ENCODE measurements at regions not wholly inside any gene's neighbourhood (a gene's known extent, or its start where the extent isn't known, plus 50 kb on each side); places are given as distances from the start of the nearest gene placed in this dataset.
"Not testable (repeated sequence)": the region's sequence is repeated elsewhere in the genome, so short reads cannot be mapped to it uniquely, and the experiment has no call there.

- Histone ChIP-seq H3K36me3 (ENCODE audit: control insufficient read depth in 1 of 2, insufficient read depth in 2 of 2, low read length in 1 of 2) (no peaks in the 10 kb centered on the region), H3K4me3 (ENCODE audit: low read length in 2 of 2) (no peak overlapping the region), H3K27ac (ENCODE audit: low read depth in 1 of 2, low read length in 2 of 2) (no peak overlapping the region), H3K27me3 (ENCODE audit: control insufficient read depth in 1 of 2, insufficient read depth in 2 of 2, low read length in 1 of 2) (no peaks in the 10 kb centered on the region), H3K4me1 (ENCODE audit: control insufficient read depth in 1 of 2, insufficient read depth in 2 of 2, low read length in 2 of 2) (no peaks in the 10 kb centered on the region), H3K9me3 (ENCODE audit: control insufficient read depth, low read length) (peaks cover 2% of the 10 kb centered on the region)
- WGBS, 2 donors, result 98 to 100% methylated on average over 1 of the region's 1 CpG
- DNase-seq (no peak), ATAC-seq (ENCODE audit: low FRiP score) (no peak)
- intact Hi-C loops (cut with DNase I), result no loop called here
These were observed 645.9 kb downstream of the ANKRD50 start for GRCh38 chr4:124066595-124066994.

GRCh38 chr4:124067046-124067445 lies 645.5 kb downstream of the ANKRD50 start:
- Histone ChIP-seq H3K9me3 (ENCODE audit: control insufficient read depth, low read length) (peaks cover 2% of the 10 kb centered on the region), H3K27me3 (ENCODE audit: control insufficient read depth in 1 of 2, insufficient read depth in 2 of 2, low read length in 1 of 2) (no peaks in the 10 kb centered on the region), H3K27ac (ENCODE audit: low read depth in 1 of 2, low read length in 2 of 2) (no peak overlapping the region), H3K4me1 (ENCODE audit: control insufficient read depth in 1 of 2, insufficient read depth in 2 of 2, low read length in 2 of 2) (no peaks in the 10 kb centered on the region), H3K36me3 (ENCODE audit: control insufficient read depth in 1 of 2, insufficient read depth in 2 of 2, low read length in 1 of 2) (no peaks in the 10 kb centered on the region), H3K4me3 (ENCODE audit: low read length in 2 of 2) (no peak overlapping the region)
- 55 to 69% methylated on average over 2 of the region's 2 CpGs for WGBS, 2 donors
- intact Hi-C loops (cut with DNase I), result no loop called here
- ATAC-seq (ENCODE audit: low FRiP score) (no peak), DNase-seq (no peak)

DNA sequence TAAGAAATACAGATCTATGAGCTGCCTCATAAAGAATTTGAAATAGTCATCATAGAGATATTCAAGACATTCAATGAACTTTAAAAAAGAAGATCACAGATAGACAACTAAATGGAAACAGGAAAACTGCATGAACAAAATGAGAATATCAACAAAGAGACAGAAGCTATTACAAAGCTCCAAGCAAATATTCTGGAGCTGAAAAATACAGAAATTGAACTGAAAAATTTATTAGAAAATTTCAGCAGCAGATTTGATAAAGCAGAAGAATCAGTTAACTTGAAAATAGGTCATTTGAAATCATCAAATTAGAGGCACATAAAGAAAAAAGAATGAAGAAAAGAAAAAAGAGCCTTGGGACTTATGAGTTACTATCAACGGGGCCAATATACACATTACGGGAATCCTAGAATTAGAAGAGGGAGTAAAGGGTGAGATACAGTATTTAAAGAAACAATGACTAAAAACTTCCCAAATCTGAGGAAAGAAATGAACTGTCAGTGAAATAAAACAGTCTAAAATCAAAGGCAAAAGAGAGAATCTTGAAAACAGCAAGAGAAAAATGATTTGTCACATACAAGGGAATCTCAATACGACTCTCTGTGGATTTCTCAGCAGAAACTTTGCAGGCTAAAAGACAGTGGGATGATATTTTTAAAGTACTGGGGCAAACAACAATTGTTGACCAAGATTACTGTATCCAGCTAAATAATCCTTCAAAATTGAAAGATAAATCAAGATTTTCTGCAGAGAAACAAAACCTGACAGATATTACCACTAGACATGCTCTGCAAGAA lies 641.6 kb downstream of the ANKRD50 start:
- intact Hi-C loops (cut with DNase I), result no loop called here
- no peak for ATAC-seq (ENCODE audit: low FRiP score)

DNA sequence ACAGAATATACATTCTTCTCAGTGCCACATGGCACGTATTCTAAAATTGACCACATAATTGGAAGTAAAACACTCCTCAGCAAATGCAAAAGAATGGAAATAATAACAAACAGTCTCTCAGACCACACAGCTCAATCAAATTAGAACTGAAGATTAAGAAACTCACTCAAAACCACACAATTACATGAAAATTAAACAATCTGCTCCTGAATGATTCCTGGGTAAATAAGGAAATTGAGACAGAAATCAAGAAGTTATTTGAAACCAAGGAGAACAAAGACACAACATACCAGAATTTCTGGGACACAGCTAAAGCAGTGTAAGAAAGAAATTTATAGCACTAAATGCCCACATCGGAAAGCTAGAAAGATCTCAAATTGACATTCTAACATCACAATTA lies 637.3 kb downstream of the ANKRD50 start:
- H3K9me3 ChIP-seq (ENCODE audit: control insufficient read depth, low read length); DNase-seq; intact Hi-C loops (cut with DNase I); H3K4me3 ChIP-seq (ENCODE audit: low read length in 2 of 2); H3K27me3 ChIP-seq (ENCODE audit: control insufficient read depth in 1 of 2, insufficient read depth in 2 of 2, low read length in 1 of 2); H3K27ac ChIP-seq (ENCODE audit: low read depth in 1 of 2, low read length in 2 of 2); H3K36me3 ChIP-seq (ENCODE audit: control insufficient read depth in 1 of 2, insufficient read depth in 2 of 2, low read length in 1 of 2); H3K4me1 ChIP-seq (ENCODE audit: control insufficient read depth in 1 of 2, insufficient read depth in 2 of 2, low read length in 2 of 2); ATAC-seq (ENCODE audit: low FRiP score): not testable (repeated sequence)
- WGBS, 2 donors, result 75 to 93% methylated on average over 2 of the region's 2 CpGs

More for the DNA sequence above, 641.6 kb downstream of the ANKRD50 start:
- no peak for DNase-seq
- Histone ChIP-seq H3K36me3 (ENCODE audit: control insufficient read depth in 1 of 2, insufficient read depth in 2 of 2, low read length in 1 of 2) (peaks cover 0 to 2% of the 10 kb centered on the region in 2 donors), H3K9me3 (ENCODE audit: control insufficient read depth, low read length) (peaks cover 4% of the 10 kb centered on the region), H3K4me3 (ENCODE audit: low read length in 2 of 2) (no peak overlapping the region), H3K27me3 (ENCODE audit: control insufficient read depth in 1 of 2, insufficient read depth in 2 of 2, low read length in 1 of 2) (no peaks in the 10 kb centered on the region), H3K27ac (ENCODE audit: low read depth in 1 of 2, low read length in 2 of 2) (no peak overlapping the region), H3K4me1 (ENCODE audit: control insufficient read depth in 1 of 2, insufficient read depth in 2 of 2, low read length in 2 of 2) (no peaks in the 10 kb centered on the region)
- 93 to 94% methylated on average over 3 of the region's 3 CpGs for WGBS, 2 donors

DNA sequence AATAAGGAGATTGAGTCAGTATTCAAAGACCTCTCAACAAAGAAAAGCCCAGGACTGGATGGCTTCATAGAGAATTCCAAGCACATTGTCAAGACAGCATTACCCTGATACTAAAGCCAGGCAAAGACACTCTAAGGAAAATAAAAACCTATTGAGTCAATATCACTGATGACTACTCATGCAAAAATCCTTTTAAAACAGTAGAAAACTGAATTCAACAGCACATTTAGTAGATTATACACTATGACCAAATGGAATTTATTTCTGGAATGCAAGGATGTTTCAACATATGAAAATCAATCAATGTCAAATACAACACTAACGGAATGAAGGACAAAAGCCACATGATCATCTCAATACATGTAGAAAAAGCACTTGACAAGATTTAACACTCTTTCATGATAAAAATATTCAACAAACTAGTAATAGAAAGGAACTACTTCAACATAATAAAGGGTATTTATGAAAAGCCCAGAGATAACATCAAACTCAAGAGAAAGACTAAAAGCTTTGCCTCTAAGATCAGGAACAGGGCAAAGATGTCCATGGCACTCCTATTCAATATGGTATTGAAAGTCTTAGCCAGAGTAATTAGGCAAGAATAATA lies 633.3 kb downstream of the ANKRD50 start:
- no peaks in the 10 kb centered on the region for H3K9me3 ChIP-seq (ENCODE audit: control insufficient read depth, low read length)
- H3K36me3 ChIP-seq (ENCODE audit: control insufficient read depth in 1 of 2, insufficient read depth in 2 of 2, low read length in 1 of 2), result no peaks in the 10 kb centered on the region
- no peaks in the 10 kb centered on the region for H3K4me1 ChIP-seq (ENCODE audit: control insufficient read depth in 1 of 2, insufficient read depth in 2 of 2, low read length in 2 of 2)
- WGBS, 2 donors, result 50 to 54% methylated on average over 1 of the region's 1 CpG
- H3K27me3 ChIP-seq (ENCODE audit: control insufficient read depth in 1 of 2, insufficient read depth in 2 of 2, low read length in 1 of 2), result no peaks in the 10 kb centered on the region
- intact Hi-C loops (cut with DNase I), result no loop called here
- H3K4me3 ChIP-seq (ENCODE audit: low read length in 2 of 2), result no peak overlapping the region
- H3K27ac ChIP-seq (ENCODE audit: low read depth in 1 of 2, low read length in 2 of 2), result no peak overlapping the region
- DNase-seq (no peak), ATAC-seq (ENCODE audit: low FRiP score) (no peak)

- intact Hi-C loops (cut with DNase I), result no loop called here
- H3K4me1 ChIP-seq (ENCODE audit: control insufficient read depth in 1 of 2, insufficient read depth in 2 of 2, low read length in 2 of 2), result no peaks in the 10 kb centered on the region
- ATAC-seq (ENCODE audit: low FRiP score), result no peak
- DNase-seq, result no peak
- no peaks in the 10 kb centered on the region for H3K36me3 ChIP-seq (ENCODE audit: control insufficient read depth in 1 of 2, insufficient read depth in 2 of 2, low read length in 1 of 2)
- H3K4me3 ChIP-seq (ENCODE audit: low read length in 2 of 2), result no peak overlapping the region
- H3K9me3 ChIP-seq (ENCODE audit: control insufficient read depth, low read length), result no peaks in the 10 kb centered on the region
- no peak overlapping the region for H3K27ac ChIP-seq (ENCODE audit: low read depth in 1 of 2, low read length in 2 of 2)
- WGBS, 2 donors, result 46 to 59% methylated on average over 4 of the region's 4 CpGs
- H3K27me3 ChIP-seq (ENCODE audit: control insufficient read depth in 1 of 2, insufficient read depth in 2 of 2, low read length in 1 of 2), result no peaks in the 10 kb centered on the region
These were observed 628.8 kb downstream of the ANKRD50 start for GRCh38 chr4:124083711-124084110.

DNA sequence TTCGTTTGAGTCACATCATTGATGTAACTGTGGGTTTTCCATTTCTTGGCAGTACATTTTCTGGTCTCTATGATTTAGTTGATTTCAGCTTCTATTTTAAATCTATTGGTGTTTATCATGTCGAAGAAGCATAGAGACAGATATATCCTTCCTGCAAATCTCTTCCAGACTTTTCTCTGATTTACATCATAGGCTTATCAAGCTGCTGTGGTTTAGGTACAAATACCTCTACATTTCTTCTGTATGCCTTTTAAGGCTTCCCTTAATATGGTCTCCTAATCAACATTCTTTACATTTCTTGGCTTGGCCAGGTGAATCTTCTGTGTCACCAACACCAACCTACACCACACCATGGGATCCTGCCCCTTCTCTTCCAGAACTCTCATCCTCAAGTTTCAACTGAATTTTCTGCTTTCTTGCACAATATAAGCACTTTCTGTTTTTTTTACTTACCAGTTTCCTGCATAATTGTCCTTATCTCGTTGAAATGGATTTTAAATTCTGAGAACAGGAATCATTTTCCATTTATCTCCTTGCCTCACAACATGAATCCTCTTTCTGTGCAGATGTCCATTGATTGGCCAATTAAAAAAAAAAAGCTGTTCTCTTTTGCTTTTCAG lies 626.9 kb downstream of the ANKRD50 start:
- no peak for DNase-seq
- intact Hi-C loops (cut with DNase I), result no loop called here
- WGBS, 2 donors, result 76 to 78% methylated on average over 3 of the region's 3 CpGs
- Histone ChIP-seq H3K27me3 (ENCODE audit: control insufficient read depth in 1 of 2, insufficient read depth in 2 of 2, low read length in 1 of 2) (no peaks in the 10 kb centered on the region), H3K36me3 (ENCODE audit: control insufficient read depth in 1 of 2, insufficient read depth in 2 of 2, low read length in 1 of 2) (no peaks in the 10 kb centered on the region), H3K4me3 (ENCODE audit: low read length in 2 of 2) (no peak overlapping the region), H3K27ac (ENCODE audit: low read depth in 1 of 2, low read length in 2 of 2) (no peak overlapping the region), H3K9me3 (ENCODE audit: control insufficient read depth, low read length) (no peaks in the 10 kb centered on the region), H3K4me1 (ENCODE audit: control insufficient read depth in 1 of 2, insufficient read depth in 2 of 2, low read length in 2 of 2) (peaks cover 0 to 2% of the 10 kb centered on the region in 2 donors)
- ATAC-seq (ENCODE audit: low FRiP score), result no peak

GRCh38 chr4:124090021-124090420 lies 622.5 kb downstream of the ANKRD50 start:
- intact Hi-C loops (cut with DNase I), result no loop called here
- 45 to 50% methylated on average over 8 of the region's 8 CpGs for WGBS, 2 donors

GRCh38 chr4:124092101-124092500 lies 620.4 kb downstream of the ANKRD50 start:
- no peak for ATAC-seq (ENCODE audit: low FRiP score)

More at GRCh38 chr4:124090021-124090420, 622.5 kb downstream of the ANKRD50 start:
- Histone ChIP-seq H3K27me3 (ENCODE audit: control insufficient read depth in 1 of 2, insufficient read depth in 2 of 2, low read length in 1 of 2) (no peaks in the 10 kb centered on the region), H3K36me3 (ENCODE audit: control insufficient read depth in 1 of 2, insufficient read depth in 2 of 2, low read length in 1 of 2) (no peaks in the 10 kb centered on the region), H3K9me3 (ENCODE audit: control insufficient read depth, low read length) (no peaks in the 10 kb centered on the region), H3K4me3 (ENCODE audit: low read length in 2 of 2) (no peak overlapping the region), H3K27ac (ENCODE audit: low read depth in 1 of 2, low read length in 2 of 2) (no peak overlapping the region), H3K4me1 (ENCODE audit: control insufficient read depth in 1 of 2, insufficient read depth in 2 of 2, low read length in 2 of 2) (peaks cover 0 to 2% of the 10 kb centered on the region in 2 donors)
- DNase-seq (no peak), ATAC-seq (ENCODE audit: low FRiP score) (no peak)

More at GRCh38 chr4:124092101-124092500, 620.4 kb downstream of the ANKRD50 start:
- no peaks in the 10 kb centered on the region for H3K27me3 ChIP-seq (ENCODE audit: control insufficient read depth in 1 of 2, insufficient read depth in 2 of 2, low read length in 1 of 2)
- no peaks in the 10 kb centered on the region for H3K9me3 ChIP-seq (ENCODE audit: control insufficient read depth, low read length)
- H3K36me3 ChIP-seq (ENCODE audit: control insufficient read depth in 1 of 2, insufficient read depth in 2 of 2, low read length in 1 of 2), result no peaks in the 10 kb centered on the region
- no peak for DNase-seq
- H3K4me1 ChIP-seq (ENCODE audit: control insufficient read depth in 1 of 2, insufficient read depth in 2 of 2, low read length in 2 of 2), result peaks cover 0 to 2% of the 10 kb centered on the region in 2 donors
- no peak overlapping the region for H3K27ac ChIP-seq (ENCODE audit: low read depth in 1 of 2, low read length in 2 of 2)
- intact Hi-C loops (cut with DNase I), result no loop called here
- H3K4me3 ChIP-seq (ENCODE audit: low read length in 2 of 2), result no peak overlapping the region

All from aorta (tissue), 5 donors.